Activated T-helper 2 cell treated with anti-CD3 and anti-CD28 coated beads, Interferon-gamma antibody, Interleukin-2, Interleukin-4, amounts not matched to agents 10 μg/mL and 5 μg/mL and 100 μg/mL, durations not matched to agents 14 hours and 24 hours and 36 hours (primary cell): ENCODE measurements at regions not wholly inside any gene's neighbourhood (a gene's known extent, or its start where the extent isn't known, plus 50 kb on each side); places are given as distances from the start of the nearest gene placed in this dataset.
"Not testable (repeated sequence)": the region's sequence is repeated elsewhere in the genome, so short reads cannot be mapped to it uniquely, and the experiment has no call there.

ENCODE experiments used
- DNase-seq: peaks from one replicate; pipeline ENCODE4 v3.0.0; 2021; ENCODE audit warnings: low spot score
- H3K27ac Mint-ChIP-seq: one replicate; pipeline ENCODE4 v1.8.0; 2021; ENCODE audit warnings: mixed read lengths
- H3K27me3 Mint-ChIP-seq: one replicate; pipeline ENCODE4 v1.8.0; 2021; ENCODE audit warnings: low read depth, mixed read lengths
- H3K36me3 Mint-ChIP-seq: one replicate; pipeline ENCODE4 v1.8.0; 2021; ENCODE audit warnings: low read depth, mixed read lengths
- H3K4me1 Mint-ChIP-seq: one replicate; pipeline ENCODE4 v1.8.0; 2021; ENCODE audit warnings: low read depth, mixed read lengths
- H3K4me3 Mint-ChIP-seq: one replicate; pipeline ENCODE4 v1.8.0; 2021; ENCODE audit warnings: low read depth, mild to moderate bottlenecking, moderate library complexity, mixed read lengths
- H3K9me3 Mint-ChIP-seq: one replicate; pipeline ENCODE4 v1.8.0; 2021; ENCODE audit warnings: mixed read lengths
- intact Hi-C: fragments of 100-400 bp; cut with micrococcal nuclease; formaldehyde crosslinking; loops from one replicate; pipeline ENCODE4 v1.15.1; 2023

DNA sequence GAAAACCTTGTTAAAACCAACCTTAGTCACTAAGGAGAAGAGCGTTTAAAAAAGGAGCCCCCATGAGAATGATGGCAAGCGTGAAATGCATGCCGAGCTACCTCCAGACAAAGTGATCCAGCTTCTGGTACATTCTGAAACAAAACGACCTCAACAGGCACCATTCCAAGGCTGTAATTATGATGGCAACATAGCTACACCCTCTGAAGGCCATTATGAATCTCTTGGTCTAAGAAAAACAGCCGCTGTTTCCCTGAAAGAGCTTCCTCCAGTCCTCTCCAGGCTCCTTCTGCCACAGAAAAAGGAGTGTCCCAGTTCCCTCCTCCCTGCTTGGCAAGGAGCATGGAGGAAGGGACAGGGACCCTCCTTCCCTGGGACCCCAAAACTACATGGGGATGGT is 50.0 kb upstream of the ABLIM1 start:
- Mint-ChIP-seq H3K4me1 (no peaks in the 10 kb centered on the region), H3K4me3 (no peak overlapping the region), H3K27ac (no peak overlapping the region), H3K36me3 (no peaks in the 10 kb centered on the region), H3K9me3 (no peaks in the 10 kb centered on the region), H3K27me3 (peaks cover 28% of the 10 kb centered on the region)
- intact Hi-C loops = no loop called here
- DNase-seq = no peak

DNA sequence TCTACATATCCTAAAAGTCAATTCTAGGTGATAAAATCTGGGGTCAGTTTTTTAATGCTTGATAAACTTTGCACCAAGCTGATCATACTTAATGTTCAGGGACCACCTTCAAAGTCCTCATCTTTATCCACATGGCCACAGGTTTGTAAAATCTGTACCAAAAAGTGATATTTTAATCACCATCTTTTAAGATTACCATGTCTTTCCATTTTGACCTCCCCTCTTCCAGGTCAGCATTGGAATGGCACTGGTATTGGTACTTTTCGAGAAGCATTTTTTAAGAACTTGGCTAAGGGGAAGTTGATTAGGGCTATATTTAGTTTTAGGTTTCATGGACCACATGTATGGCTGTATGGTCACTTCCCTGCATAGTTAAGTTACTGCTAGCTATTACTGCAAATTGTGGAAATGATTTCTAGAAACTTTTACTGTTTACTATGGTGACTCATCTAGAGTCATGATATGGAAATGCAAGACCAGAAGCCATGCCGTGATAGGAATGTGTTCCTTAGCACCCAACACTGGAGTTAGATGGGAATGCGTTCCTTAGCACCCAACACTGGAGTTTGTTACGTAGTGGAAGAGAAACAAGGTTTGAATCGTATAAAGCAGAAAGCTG is 50.8 kb upstream of the ABLIM1 start:
- Mint-ChIP-seq H3K9me3 (no peaks in the 10 kb centered on the region), H3K36me3 (no peaks in the 10 kb centered on the region)

DNA sequence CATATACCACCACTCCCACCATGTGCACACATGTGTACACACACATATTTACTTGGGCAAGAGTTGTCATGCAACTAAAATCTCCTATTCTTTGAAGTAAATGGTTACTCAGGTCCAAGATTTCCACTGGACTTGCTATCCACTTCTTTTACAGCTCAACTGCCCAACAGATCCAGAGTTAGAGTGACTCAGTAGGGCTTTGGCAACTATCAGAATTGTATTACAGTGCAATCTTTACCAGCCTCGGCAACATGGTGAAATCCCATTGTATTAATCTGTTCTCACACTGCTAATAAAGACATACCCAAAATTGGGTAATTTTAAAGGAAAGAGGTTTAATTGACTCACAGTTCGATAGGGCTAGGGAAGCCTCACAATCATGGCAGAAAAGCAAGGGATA is 51.9 kb upstream of the ABLIM1 start:
- Mint-ChIP-seq H3K27ac (no peak overlapping the region), H3K27me3 (peaks cover 38% of the 10 kb centered on the region), H3K4me1 (no peaks in the 10 kb centered on the region), H3K36me3 (no peaks in the 10 kb centered on the region), H3K4me3 (no peak overlapping the region), H3K9me3 (no peaks in the 10 kb centered on the region)
- DNase-seq = no peak
- intact Hi-C loops = no loop called here

More for the DNA sequence above, 50.8 kb upstream of the ABLIM1 start:
- Mint-ChIP-seq H3K4me1 (no peaks in the 10 kb centered on the region), H3K27me3 (peaks cover 33% of the 10 kb centered on the region), H3K4me3 (no peak overlapping the region), H3K27ac (no peak overlapping the region)
- no peak for DNase-seq
- intact Hi-C loops = no loop called here

DNA sequence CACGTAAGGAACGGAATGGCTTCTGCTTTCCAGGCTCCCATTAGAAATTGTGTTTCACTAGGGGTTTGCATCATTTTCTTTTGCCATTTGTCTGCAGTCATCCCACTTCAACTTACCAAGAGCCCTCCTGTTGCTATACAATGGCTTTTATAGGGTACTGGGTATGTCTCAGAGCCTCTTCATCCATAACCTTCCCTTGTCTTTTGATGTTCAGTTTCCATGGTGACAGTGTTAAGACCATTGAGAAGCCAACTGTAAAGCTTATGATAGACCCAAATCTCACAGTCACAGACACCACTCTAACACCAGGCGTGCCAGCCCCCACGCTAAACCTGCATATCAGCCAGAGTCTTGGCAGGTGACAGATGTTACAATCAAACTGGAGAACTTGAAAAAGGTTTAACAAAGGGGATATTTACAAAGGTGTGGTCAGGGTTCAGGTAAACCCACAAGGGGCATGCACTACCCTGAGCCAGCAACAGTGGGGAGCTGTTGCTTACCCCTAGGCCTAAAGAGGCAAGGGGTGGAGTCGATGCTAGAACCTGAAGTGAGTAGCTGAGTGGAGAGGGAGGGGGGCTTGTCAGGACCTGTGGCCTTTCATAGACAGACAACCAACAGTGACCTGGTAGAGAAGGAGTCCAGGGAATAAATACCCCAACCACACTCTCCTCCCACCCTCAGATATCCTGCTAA is 53.2 kb upstream of the ABLIM1 start:
- intact Hi-C loops = no loop called here
- DNase-seq = no peak
- no peaks in the 10 kb centered on the region for H3K36me3 Mint-ChIP-seq
- H3K27me3 Mint-ChIP-seq = peaks cover 35% of the 10 kb centered on the region
- no peak overlapping the region for H3K27ac Mint-ChIP-seq
- H3K4me1 Mint-ChIP-seq = no peaks in the 10 kb centered on the region
- H3K9me3 Mint-ChIP-seq = no peaks in the 10 kb centered on the region
- H3K4me3 Mint-ChIP-seq = no peak overlapping the region

DNA sequence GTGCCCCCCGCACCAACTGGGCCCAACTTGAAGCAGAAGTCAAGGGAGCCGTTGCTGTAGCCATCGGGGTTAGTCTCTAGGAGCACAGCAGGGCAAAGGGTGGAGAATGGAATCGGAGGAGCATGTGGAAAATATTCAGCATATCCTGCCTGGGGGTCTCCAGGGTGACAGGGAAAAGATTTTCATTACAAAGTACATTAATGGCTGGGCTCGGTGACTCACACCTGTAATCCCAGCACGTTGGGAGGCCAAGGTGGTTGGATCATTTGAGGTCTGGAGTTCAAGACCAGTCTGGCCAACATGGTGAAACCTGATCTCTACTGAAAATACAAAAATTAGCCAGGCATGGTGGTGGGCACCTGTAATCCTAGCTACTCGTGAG is 53.8 kb upstream of the ABLIM1 start:
- DNase-seq = no peak
- Mint-ChIP-seq H3K4me1 (no peaks in the 10 kb centered on the region), H3K4me3 (no peak overlapping the region), H3K9me3 (no peaks in the 10 kb centered on the region), H3K27ac (no peak overlapping the region), H3K36me3 (no peaks in the 10 kb centered on the region), H3K27me3 (peaks cover 32% of the 10 kb centered on the region)
- intact Hi-C loops = no loop called here

DNA sequence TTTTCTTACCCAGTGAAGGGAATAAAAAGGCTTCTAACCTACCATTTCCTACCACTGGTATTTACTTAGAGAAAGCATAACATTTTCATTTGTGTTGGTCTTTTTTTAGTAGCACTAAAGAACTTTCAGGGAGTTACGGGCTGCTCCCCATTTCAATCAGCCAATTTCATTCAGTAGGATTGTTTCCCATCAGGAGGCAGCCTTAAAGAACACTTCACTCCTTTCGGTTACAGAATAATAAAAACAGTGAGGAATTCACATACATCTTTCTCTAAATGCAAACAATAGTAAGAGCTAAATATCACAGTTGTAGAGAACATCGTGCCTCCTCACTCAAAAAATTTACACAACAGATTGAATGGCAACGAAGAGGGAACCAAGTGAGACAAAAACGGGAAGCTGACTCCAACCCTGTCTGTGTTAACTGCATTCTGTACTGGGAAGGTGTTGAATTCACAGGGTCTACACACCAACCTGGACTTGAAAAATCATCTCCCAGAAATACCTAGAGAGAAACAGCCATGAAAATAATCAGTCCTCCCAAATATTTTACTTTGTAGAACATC is 55.5 kb upstream of the ABLIM1 start:
- DNase-seq = no peak
- Mint-ChIP-seq H3K36me3 (no peaks in the 10 kb centered on the region), H3K27me3 (peaks cover 41% of the 10 kb centered on the region), H3K9me3 (no peaks in the 10 kb centered on the region), H3K4me3 (no peak overlapping the region), H3K27ac (no peak overlapping the region), H3K4me1 (no peaks in the 10 kb centered on the region)
- intact Hi-C loops = no loop called here

DNA sequence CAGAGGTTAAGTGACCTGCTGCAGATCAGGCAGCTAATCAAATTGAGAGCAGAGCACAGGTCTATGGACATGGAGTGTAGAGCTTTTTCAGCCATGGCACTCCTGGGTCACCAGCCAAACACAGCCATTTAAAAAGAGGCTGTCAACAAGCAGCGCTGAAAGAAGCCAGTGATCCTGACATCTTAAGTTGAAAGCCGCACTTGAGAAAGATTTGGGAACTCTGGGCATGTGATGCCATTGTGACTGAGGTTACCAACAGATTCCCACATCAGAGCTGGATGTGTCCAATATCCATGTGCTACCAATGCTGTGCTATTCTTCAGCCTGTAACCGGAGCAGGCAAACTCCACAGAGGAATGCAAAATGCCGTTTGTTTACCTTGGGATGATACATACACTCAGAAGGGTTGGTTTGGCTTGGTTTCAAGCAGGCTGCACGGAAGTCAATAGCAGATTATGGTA is 56.2 kb upstream of the ABLIM1 start:
- H3K4me3 Mint-ChIP-seq = no peak overlapping the region
- peaks cover 41% of the 10 kb centered on the region for H3K27me3 Mint-ChIP-seq
- DNase-seq = no peak
- no peaks in the 10 kb centered on the region for H3K9me3 Mint-ChIP-seq
- H3K4me1 Mint-ChIP-seq = no peaks in the 10 kb centered on the region
- H3K27ac Mint-ChIP-seq = no peak overlapping the region
- intact Hi-C loops = no loop called here
- no peaks in the 10 kb centered on the region for H3K36me3 Mint-ChIP-seq

DNA sequence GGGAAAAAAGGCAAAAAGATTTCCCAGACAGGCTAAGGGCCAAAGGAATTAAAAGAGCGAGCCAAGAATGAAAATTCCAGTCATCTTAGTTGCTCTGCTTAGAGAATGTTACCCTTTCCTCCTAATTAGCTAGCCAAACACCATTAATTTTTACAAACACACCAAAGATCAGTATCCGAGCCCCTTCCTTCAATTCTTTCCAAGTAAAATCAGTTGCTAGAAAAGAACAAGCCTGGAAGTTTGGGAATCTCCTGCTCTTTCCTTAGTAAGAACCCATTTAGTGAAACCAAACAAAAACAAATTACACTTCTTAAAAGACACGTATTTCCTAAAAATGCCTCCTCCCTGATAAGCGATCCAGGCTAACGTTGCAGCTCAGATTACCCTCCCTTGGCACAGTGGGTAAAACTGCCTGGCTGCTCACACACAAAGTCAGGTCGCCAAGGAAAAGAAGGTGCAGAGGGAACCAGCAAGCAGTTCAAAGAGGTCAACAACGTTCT is 57.1 kb upstream of the ABLIM1 start:
- H3K27me3 Mint-ChIP-seq = peaks cover 41% of the 10 kb centered on the region
- H3K36me3 Mint-ChIP-seq = no peaks in the 10 kb centered on the region
- H3K4me1 Mint-ChIP-seq = no peaks in the 10 kb centered on the region
- DNase-seq = no peak
- no peak overlapping the region for H3K4me3 Mint-ChIP-seq
- no peaks in the 10 kb centered on the region for H3K9me3 Mint-ChIP-seq
- no peak overlapping the region for H3K27ac Mint-ChIP-seq
- intact Hi-C loops = no loop called here

DNA sequence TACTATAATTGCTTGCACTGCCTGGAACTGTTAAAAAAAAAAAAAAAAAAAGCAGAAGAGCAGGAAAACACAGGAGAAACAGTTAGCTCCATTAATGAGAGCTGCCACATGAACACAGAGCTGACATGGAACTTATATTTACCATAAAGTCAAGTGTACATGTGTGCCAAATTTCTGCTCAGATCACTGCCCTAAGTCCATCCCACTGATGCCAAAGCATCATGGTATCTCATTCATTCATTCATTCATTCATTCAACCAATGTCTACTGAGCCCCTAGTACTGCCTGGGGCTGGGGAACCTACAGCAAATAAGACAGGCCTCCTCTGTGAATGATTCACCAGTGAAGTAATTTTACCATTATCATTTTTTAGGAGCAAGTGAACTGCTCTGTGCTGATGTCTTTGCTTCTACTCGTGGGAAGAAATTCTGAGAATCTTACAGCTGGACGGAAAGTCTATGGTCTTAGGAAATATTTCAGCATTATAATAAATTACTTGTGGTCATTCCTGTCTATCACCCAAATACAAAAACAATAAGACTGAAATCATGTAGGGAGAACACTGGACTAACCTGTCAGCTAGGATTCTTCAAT is 58.8 kb upstream of the ABLIM1 start:
- Mint-ChIP-seq H3K4me1 (no peaks in the 10 kb centered on the region), H3K27ac (no peak overlapping the region), H3K9me3 (no peaks in the 10 kb centered on the region), H3K27me3 (peaks cover 40% of the 10 kb centered on the region), H3K4me3 (no peak overlapping the region), H3K36me3 (no peaks in the 10 kb centered on the region)
- intact Hi-C loops = no loop called here
- DNase-seq = no peak

DNA sequence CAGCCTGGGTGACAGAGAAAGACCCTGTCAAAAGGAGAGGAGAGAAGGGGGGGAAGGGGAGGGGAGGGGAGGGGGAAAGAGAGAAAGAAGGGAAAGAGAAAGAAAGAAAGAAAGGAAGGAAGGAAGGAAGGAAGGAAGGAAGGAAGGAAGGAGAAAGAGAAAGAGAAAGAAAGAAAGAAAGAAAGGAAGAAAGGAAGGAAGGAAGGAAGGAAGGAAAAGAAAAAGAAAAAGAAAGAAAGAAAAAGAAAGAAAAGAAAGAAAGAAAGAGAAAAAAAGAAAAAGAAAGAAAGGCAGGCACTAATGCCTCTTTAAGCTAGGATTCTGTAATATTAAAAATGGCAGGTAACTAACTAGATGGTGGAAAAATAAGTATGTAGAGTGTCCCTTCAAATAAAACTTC is 59.8 kb upstream of the ABLIM1 start:
- peaks cover 38% of the 10 kb centered on the region for H3K27me3 Mint-ChIP-seq
- intact Hi-C loops, DNase-seq, H3K4me3 Mint-ChIP-seq, H3K27ac Mint-ChIP-seq, H3K9me3 Mint-ChIP-seq, H3K4me1 Mint-ChIP-seq, H3K36me3 Mint-ChIP-seq: not testable (repeated sequence)

DNA sequence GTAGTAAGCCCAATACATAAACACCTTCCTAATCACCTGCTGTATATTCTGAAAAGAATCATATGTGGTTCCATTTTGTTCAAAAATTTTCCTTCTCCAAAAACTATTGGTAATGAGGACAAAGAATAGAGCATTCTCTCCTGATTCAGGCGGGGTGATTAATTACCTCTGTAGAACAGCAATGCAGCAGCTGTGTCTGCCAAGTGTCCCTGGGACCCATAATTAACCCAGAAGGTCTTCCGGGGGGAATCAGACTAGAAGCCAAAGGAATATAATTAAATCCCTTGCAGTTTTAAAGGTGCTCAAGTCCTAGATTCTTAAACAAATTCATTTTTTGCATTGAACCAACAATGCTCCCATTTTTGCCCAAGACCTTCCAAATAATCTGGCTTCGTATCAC is 60.3 kb upstream of the ABLIM1 start:
- peaks cover 38% of the 10 kb centered on the region for H3K27me3 Mint-ChIP-seq
- intact Hi-C loops = no loop called here
- H3K9me3 Mint-ChIP-seq = no peaks in the 10 kb centered on the region
- DNase-seq = no peak
- H3K4me1 Mint-ChIP-seq = no peaks in the 10 kb centered on the region
- H3K36me3 Mint-ChIP-seq = no peaks in the 10 kb centered on the region
- H3K27ac Mint-ChIP-seq = no peak overlapping the region
- no peak overlapping the region for H3K4me3 Mint-ChIP-seq

DNA sequence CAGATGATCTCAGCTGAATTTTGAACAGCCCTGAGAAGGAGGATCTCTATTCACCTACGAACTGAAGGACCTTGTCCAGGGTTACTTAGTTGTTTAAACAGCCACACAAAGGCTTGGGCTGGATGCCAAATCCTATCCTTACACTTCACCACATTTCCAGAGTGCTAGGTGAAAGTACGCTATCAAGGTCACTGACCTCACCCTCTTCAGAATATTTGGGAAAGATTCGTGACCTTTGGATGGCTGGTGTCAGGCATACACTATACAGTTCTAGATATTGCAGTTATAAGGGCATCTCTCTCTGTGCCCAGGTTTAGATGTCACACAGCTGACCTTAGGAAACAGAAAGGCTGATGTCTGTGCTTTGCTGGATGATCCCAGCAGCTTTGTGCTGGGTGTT is 61.2 kb upstream of the ABLIM1 start:
- Mint-ChIP-seq H3K4me1 (no peaks in the 10 kb centered on the region), H3K36me3 (no peaks in the 10 kb centered on the region), H3K4me3 (no peak overlapping the region), H3K9me3 (no peaks in the 10 kb centered on the region), H3K27ac (no peak overlapping the region), H3K27me3 (peaks cover 35% of the 10 kb centered on the region)
- DNase-seq = no peak
- intact Hi-C loops = no loop called here

DNA sequence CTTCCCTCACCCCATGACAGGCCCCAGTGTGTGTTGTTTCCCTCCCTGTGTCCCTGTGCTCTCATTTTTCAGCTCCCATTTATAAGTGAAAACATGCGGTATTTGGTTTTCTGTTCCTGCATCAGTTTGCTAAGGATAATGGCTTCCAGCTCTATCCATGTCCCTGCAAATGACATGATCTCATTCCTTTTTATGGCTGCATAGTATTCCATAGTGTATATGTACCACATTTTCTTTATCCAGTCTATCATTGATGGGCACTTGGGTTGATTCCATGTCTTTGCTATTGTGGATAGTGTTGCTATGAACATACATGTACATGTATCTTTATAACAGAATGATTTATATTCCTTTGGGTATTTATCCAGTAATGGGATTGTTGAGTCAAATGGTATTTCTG is 61.9 kb upstream of the ABLIM1 start:
- intact Hi-C loops, DNase-seq, H3K4me3 Mint-ChIP-seq, H3K9me3 Mint-ChIP-seq, H3K27ac Mint-ChIP-seq, H3K4me1 Mint-ChIP-seq, H3K36me3 Mint-ChIP-seq: not testable (repeated sequence)
- H3K27me3 Mint-ChIP-seq = peaks cover 33% of the 10 kb centered on the region
